Endothelial cell of umbilical vein (primary cell): ENCODE measurements at regions not wholly inside any gene's neighbourhood (a gene's known extent, or its start where the extent isn't known, plus 50 kb on each side); places are given as distances from the start of the nearest gene placed in this dataset.
A peak's percentile ranks its signal among the peaks of the same experiment; 100 is the strongest.

Experiments used
- BruUV-seq: library from RNA; stranded (reverse); fragments of 400-500 nt; replicated peaks from 2 replicates; lab custom pipeline; 2021; lab: Mats Ljungman, UMichigan
- CTCF ChIA-PET: fragments of 300-600, 350-600 bp; sonication (Branson Sonifier 250); formaldehyde crosslinking; loops from one replicate; lab custom pipeline; 2021; ENCODE audit warnings: antibody characterized with exemption, inconsistent platforms; lab: Charles Lee
- POLR2A ChIA-PET: fragments of 300-600, 350-600 bp; sonication (Branson Sonifier 250); formaldehyde crosslinking; loops from one replicate; lab custom pipeline; 2021; ENCODE audit warnings: antibody characterized with exemption, inconsistent platforms; lab: Charles Lee
- DNase-seq: peaks from one replicate; pipeline ENCODE4 v3.0.0-alpha.2; 2011; ENCODE audit warnings: low read depth, low spot score
- FAIRE-seq: peaks from 2 replicates; lab custom pipeline; 2011; peaks lifted over from hg19 to GRCh38; lab: Jason Lieb, UNC
- H2AFZ ChIP-seq: 2 replicates; pipeline ENCODE4 v1.6.0; 2012; ENCODE audit warnings: low read depth, low read length, control low read depth, inconsistent platforms
- H3K27ac ChIP-seq: 2 replicates; pipeline ENCODE4 v1.5.1; 2011; ENCODE audit warnings: low read depth, mild to moderate bottlenecking, control low read depth, low read length, moderate library complexity; ENCODE audit not compliant: insufficient read depth
- H3K27me3 ChIP-seq, 2 experiments: 2 replicates each; pipeline versions ENCODE4 v1.6.0 to v1.6.1; 2011; ENCODE audit warnings: low read length in 2 of 2, mixed read lengths in 1 of 2; ENCODE audit not compliant: control insufficient read depth in 2 of 2, insufficient read depth in 2 of 2
- H3K36me3 ChIP-seq, 2 experiments: 2 replicates in 1 of 2; 3 replicates in 1 of 2; pipeline ENCODE4 v1.5.1; 2011; ENCODE audit warnings: low read length in 2 of 2, mild to moderate bottlenecking in 1 of 2, moderate library complexity in 1 of 2; ENCODE audit not compliant: control insufficient read depth in 2 of 2, insufficient read depth in 2 of 2; ENCODE audit errors: extremely low read depth in 1 of 2
- H3K4me1 ChIP-seq: 3 replicates; pipeline ENCODE4 v1.5.1; 2011; ENCODE audit warnings: mild to moderate bottlenecking, low read length; ENCODE audit not compliant: control insufficient read depth, insufficient read depth; ENCODE audit errors: extremely low read depth
- H3K4me2 ChIP-seq: 2 replicates; pipeline ENCODE4 v1.6.1; 2011; ENCODE audit warnings: low read length, control low read depth, mixed read lengths; ENCODE audit not compliant: insufficient read depth
- H3K4me3 ChIP-seq, 3 experiments: fragments of 200-600 bp in 1 of 3; sonication (generic), shearing (Covaris generic) in 1 of 3; replicated peaks in 1 of 3; 2 replicates each; pipeline ENCODE4 v1.5.1; 2011 to 2016; ENCODE audit warnings: control low read depth in 3 of 3, low read length in 3 of 3, mild to moderate bottlenecking in 2 of 3, inconsistent platforms in 1 of 3, low read depth in 1 of 3, moderate library complexity in 1 of 3; ENCODE audit not compliant: insufficient read depth in 1 of 3
- H3K79me2 ChIP-seq: 2 replicates; pipeline ENCODE4 v1.6.0; 2012; ENCODE audit warnings: low read length, inconsistent platforms; ENCODE audit not compliant: control insufficient read depth, insufficient read depth
- H3K9ac ChIP-seq: replicated peaks from 2 replicates; pipeline ENCODE3; 2011; ENCODE audit warnings: low read length, control low read depth; ENCODE audit not compliant: insufficient read depth; ENCODE audit errors: extremely low read depth
- H3K9me1 ChIP-seq: replicated peaks from 3 replicates; pipeline ENCODE4 v1.6.0; 2011; ENCODE audit warnings: mild to moderate bottlenecking, low read length; ENCODE audit not compliant: control insufficient read depth, insufficient read depth; ENCODE audit errors: extremely low read depth
- H3K9me3 ChIP-seq: replicated peaks from 2 replicates; pipeline ENCODE4 v1.5.1; 2012; ENCODE audit warnings: low read length, inconsistent platforms; ENCODE audit not compliant: control insufficient read depth, insufficient read depth
- H4K20me1 ChIP-seq: replicated peaks from 2 replicates; pipeline ENCODE3; 2011; ENCODE audit warnings: mild to moderate bottlenecking, low read length; ENCODE audit not compliant: control insufficient read depth, insufficient read depth; ENCODE audit errors: extremely low read depth
- CTCF ChIP-seq, 2 donors: IDR thresholded peaks; 1 replicate in 1 of 2; 2 replicates in 1 of 2; pipeline ENCODE4 v1.5.1; 2011; ENCODE audit warnings: low read length in 2 of 2, mild to moderate bottlenecking in 2 of 2, moderate library complexity in 2 of 2, control low read depth in 1 of 2, inconsistent platforms in 1 of 2, low read depth in 1 of 2; ENCODE audit not compliant: insufficient read depth in 1 of 2; ENCODE audit errors: extremely low read depth in 1 of 2
- EZH2 ChIP-seq: IDR thresholded peaks from 2 replicates; pipeline ENCODE4 v1.6.1; 2012; ENCODE audit warnings: borderline replicate concordance, low read depth, mild to moderate bottlenecking, moderate library complexity, low read length, inconsistent platforms; ENCODE audit not compliant: severe bottlenecking
- FOS ChIP-seq: IDR thresholded peaks from 2 replicates; pipeline ENCODE4 v1.6.1; 2011; ENCODE audit warnings: mild to moderate bottlenecking, low read length, moderate library complexity, borderline replicate concordance; ENCODE audit not compliant: insufficient read depth
- GATA2 ChIP-seq: IDR thresholded peaks from 2 replicates; pipeline ENCODE4 v1.7.0; 2011; ENCODE audit warnings: low read depth, mild to moderate bottlenecking, moderate library complexity, mixed read lengths, low read length; ENCODE audit not compliant: insufficient read length, insufficient read depth
- JUN ChIP-seq: IDR thresholded peaks from 2 replicates; pipeline ENCODE4 v1.6.1; 2011; ENCODE audit warnings: borderline replicate concordance, low read depth; ENCODE audit not compliant: insufficient read length, insufficient read depth
- MYC ChIP-seq: IDR thresholded peaks from one replicate; pipeline ENCODE4 v1.6.1; 2011; ENCODE audit warnings: mild to moderate bottlenecking, low read depth, low read length
- POLR2A ChIP-seq: IDR thresholded peaks from 2 replicates; pipeline ENCODE4 v1.6.1; 2012; ENCODE audit warnings: low read depth, mild to moderate bottlenecking, control low read depth, low read length
- POLR2AphosphoS5 ChIP-seq: IDR thresholded peaks from 2 replicates; pipeline ENCODE4 v1.6.1; 2012; ENCODE audit warnings: low read depth, mild to moderate bottlenecking, control low read depth, low read length, moderate library complexity; ENCODE audit not compliant: insufficient read depth
- dilution Hi-C: fragments of 300-500 bp; cut with MboI; formaldehyde crosslinking; loops from one replicate; pipeline ENCODE4 v1.15.0; 2019; ENCODE audit warnings: low sequenced_read_pairs; ENCODE audit not compliant: extremely low pct_ligation_motif_present
- intact Hi-C: fragments of 100-400 bp; cut with micrococcal nuclease; formaldehyde crosslinking; loops from one replicate; pipeline ENCODE4 v1.10.0; 2022
- TF ChIP-seq, protein P1 (sequence below): IDR thresholded peaks from 2 replicates; pipeline ENCODE4 v1.6.1; 2011; ENCODE audit not compliant: insufficient read depth, insufficient read length

DNA sequence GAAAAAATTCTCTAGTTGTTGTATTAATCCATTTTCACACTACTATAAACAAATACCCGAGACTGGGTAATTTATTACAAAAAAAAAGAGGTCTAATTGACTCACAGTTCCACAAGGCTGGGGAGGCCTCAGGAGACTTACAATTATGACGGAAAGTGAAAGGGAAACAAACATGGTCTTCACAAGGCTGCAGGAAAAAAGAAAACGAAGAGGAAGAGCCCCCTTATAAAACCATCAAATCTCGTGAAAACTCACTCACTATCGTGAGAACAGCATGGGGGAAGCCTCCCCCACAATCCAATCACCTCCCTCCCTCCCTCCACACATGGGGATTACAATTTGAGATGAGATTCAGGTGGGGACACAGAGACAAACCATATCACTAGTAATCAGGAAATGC, 61.7 kb upstream of the SPTBN1 start:
- FAIRE-seq (no peak), DNase-seq (no peak)
- H4K20me1 ChIP-seq, result no peaks in the 10 kb centered on the region
- H3K4me2 ChIP-seq, result no peak overlapping the region
- no peak overlapping the region for H3K4me3 ChIP-seq
- H3K79me2 ChIP-seq, result no peaks in the 10 kb centered on the region
- H3K9ac ChIP-seq, result no peak overlapping the region
- no peak for TF ChIP-seq FOS
- no peak for TF ChIP-seq EZH2
- TF ChIP-seq JUN, result no peak
- TF ChIP-seq CTCF (IDR thresholded peaks at IDR 0.05; ENCODE audit: extremely low read depth in 1 of 2, insufficient read depth in 1 of 2, low read depth in 1 of 2, low read length in 2 of 2), result no peak
- TF ChIP-seq POLR2AphosphoS5, result no peak
- no peak for TF ChIP-seq POLR2A
- no peak for TF ChIP-seq GATA2
- TF ChIP-seq, protein P1, sequence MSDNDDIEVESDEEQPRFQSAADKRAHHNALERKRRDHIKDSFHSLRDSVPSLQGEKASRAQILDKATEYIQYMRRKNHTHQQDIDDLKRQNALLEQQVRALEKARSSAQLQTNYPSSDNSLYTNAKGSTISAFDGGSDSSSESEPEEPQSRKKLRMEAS, result no peak
- no peak for TF ChIP-seq MYC
- no peaks in the 10 kb centered on the region for H3K36me3 ChIP-seq
- dilution Hi-C loops (no loop called here), intact Hi-C loops (no loop called here)
- no peaks in the 10 kb centered on the region for H3K9me3 ChIP-seq
- H2AFZ ChIP-seq, result peak overlapping the region; percentile 23
- no peaks in the 10 kb centered on the region for H3K27me3 ChIP-seq
- ChIA-PET POLR2A (no interaction called here), CTCF (no interaction called here)
- no peaks in the 10 kb centered on the region for H3K9me1 ChIP-seq
- no TSS peak for BruUV-seq
- no peaks in the 10 kb centered on the region for H3K4me1 ChIP-seq
- no peak overlapping the region for H3K27ac ChIP-seq
